ENCODE measurements at regions not wholly inside any gene's neighbourhood (a gene's known extent, or its start where the extent isn't known, plus 50 kb on each side); places are given as distances from the start of the nearest gene placed in this dataset.

- Histone ChIP-seq H3K4me1 (no peaks in the 10 kb centered on the region), H3K36me3 (no peaks in the 10 kb centered on the region), H3K27ac (no peak overlapping the region), H3K4me3 (no peak overlapping the region), H3K27me3 (no peaks in the 10 kb centered on the region), H3K9me3 (no peaks in the 10 kb centered on the region)
- no peak for TF ChIP-seq POLR2AphosphoS5 (IDR thresholded peaks at IDR 0.05)
- TF ChIP-seq CTCF (IDR thresholded peaks at IDR 0.05): no peak
- TF ChIP-seq POLR2A (IDR thresholded peaks at IDR 0.05): no peak
- no peak for TF ChIP-seq EP300 (IDR thresholded peaks at IDR 0.05)
- DNase-seq: no peak
- WGBS, 5 donors: 88 to 97% (median 92%) methylated on average over 2 of the region's 2 CpGs
- intact Hi-C loops (cut with DNase I; ENCODE audit: low total_unique reads): no loop called here
Observed at GRCh38 chr9:85223506-85224125, 518.1 kb downstream of the AGTPBP1 start.

DNA sequence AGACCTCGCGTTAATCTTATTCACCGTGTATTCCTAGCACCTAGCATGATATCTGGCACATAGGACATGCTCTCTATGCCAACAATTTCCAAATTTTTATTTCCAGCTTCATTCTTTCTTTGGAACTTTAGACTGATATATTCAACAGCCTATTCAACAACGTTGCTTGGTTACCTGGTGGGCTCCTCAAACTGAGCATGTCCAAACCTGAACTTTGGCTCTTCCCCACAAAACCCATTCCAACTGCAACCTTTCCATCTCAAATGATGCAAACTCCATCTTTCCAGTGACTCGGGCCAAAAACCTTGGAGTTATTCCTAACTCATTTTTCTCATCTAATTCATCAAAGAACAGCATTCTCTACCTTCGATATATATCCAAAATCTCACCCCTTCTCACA, 525.2 kb downstream of the AGTPBP1 start:
- H3K36me3 ChIP-seq: no peaks in the 10 kb centered on the region
- intact Hi-C loops (cut with DNase I; ENCODE audit: low total_unique reads): no loop called here
- peaks cover 0 to 8% (median 0%) of the 10 kb centered on the region in 4 donors for H3K4me1 ChIP-seq
- no peak for DNase-seq
- H3K4me3 ChIP-seq: no peak overlapping the region
- no peak for TF ChIP-seq EP300 (IDR thresholded peaks at IDR 0.05)
- no peak for TF ChIP-seq CTCF (IDR thresholded peaks at IDR 0.05)
- no peak for TF ChIP-seq POLR2AphosphoS5 (IDR thresholded peaks at IDR 0.05)
- TF ChIP-seq POLR2A (IDR thresholded peaks at IDR 0.05): no peak
- H3K27me3 ChIP-seq: no peaks in the 10 kb centered on the region
- no peaks in the 10 kb centered on the region for H3K9me3 ChIP-seq
- 80 to 94% (median 89%) methylated on average over 6 of the region's 6 CpGs for WGBS, 5 donors
- no peak overlapping the region for H3K27ac ChIP-seq

DNA sequence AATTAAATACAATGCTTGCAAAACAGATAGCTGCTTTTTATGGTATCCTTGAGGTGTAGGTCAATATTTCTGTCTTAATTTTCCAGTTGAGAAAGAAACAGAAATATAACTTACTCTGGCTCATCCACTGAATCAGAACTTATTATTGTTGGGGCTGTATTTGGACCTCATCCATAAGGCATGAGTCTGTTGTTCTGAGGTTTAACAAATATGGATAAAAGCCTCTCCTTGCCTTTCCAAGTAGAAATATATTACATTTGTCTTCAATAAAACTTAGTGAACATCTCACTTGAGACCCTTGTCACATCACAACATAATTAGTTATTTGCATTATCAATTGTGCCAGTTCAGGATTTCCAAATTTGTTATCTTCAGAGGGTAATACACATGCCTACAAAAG, 525.8 kb downstream of the AGTPBP1 start:
- no peak for DNase-seq
- H3K4me1 ChIP-seq: peaks cover 0 to 8% (median 0%) of the 10 kb centered on the region in 4 donors
- intact Hi-C loops (cut with DNase I; ENCODE audit: low total_unique reads): no loop called here
- no peak overlapping the region for H3K27ac ChIP-seq
- H3K4me3 ChIP-seq: no peak overlapping the region
- no peaks in the 10 kb centered on the region for H3K27me3 ChIP-seq
- H3K36me3 ChIP-seq: no peaks in the 10 kb centered on the region
- TF ChIP-seq POLR2A (IDR thresholded peaks at IDR 0.05) (no peak), CTCF (IDR thresholded peaks at IDR 0.05) (no peak), POLR2AphosphoS5 (IDR thresholded peaks at IDR 0.05) (no peak), EP300 (IDR thresholded peaks at IDR 0.05) (no peak)
- H3K9me3 ChIP-seq: no peaks in the 10 kb centered on the region

- no peak overlapping the region for H3K27ac ChIP-seq
- intact Hi-C loops (cut with DNase I; ENCODE audit: low total_unique reads): no loop called here
- 86 to 94% (median 91%) methylated on average over 4 of the region's 4 CpGs for WGBS, 5 donors
Observed at GRCh38 chr9:85215416-85215815, 526.3 kb downstream of the AGTPBP1 start.

More at GRCh38 chr9:85215416-85215815, 526.3 kb downstream of the AGTPBP1 start:
- H3K9me3 ChIP-seq: no peaks in the 10 kb centered on the region
- H3K36me3 ChIP-seq: no peaks in the 10 kb centered on the region
- TF ChIP-seq CTCF (IDR thresholded peaks at IDR 0.05) (no peak), POLR2AphosphoS5 (IDR thresholded peaks at IDR 0.05) (no peak), POLR2A (IDR thresholded peaks at IDR 0.05) (no peak), EP300 (IDR thresholded peaks at IDR 0.05) (no peak)
- H3K4me3 ChIP-seq: no peak overlapping the region
- no peak for DNase-seq
- H3K27me3 ChIP-seq: no peaks in the 10 kb centered on the region
- peaks cover 0 to 8% (median 0%) of the 10 kb centered on the region in 4 donors for H3K4me1 ChIP-seq
